Occipital lobe (tissue), 1 donor: ENCODE measurements at regions not wholly inside any gene's neighbourhood (a gene's known extent, or its start where the extent isn't known, plus 50 kb on each side); places are given as distances from the start of the nearest gene placed in this dataset.
"Not testable (repeated sequence)": the region's sequence is repeated elsewhere in the genome, so short reads cannot be mapped to it uniquely, and the experiment has no call there.

Experiments used
- DNase-seq: peaks from one replicate; lab custom pipeline; 2025; lab: John Stamatoyannopoulos, UW

DNA sequence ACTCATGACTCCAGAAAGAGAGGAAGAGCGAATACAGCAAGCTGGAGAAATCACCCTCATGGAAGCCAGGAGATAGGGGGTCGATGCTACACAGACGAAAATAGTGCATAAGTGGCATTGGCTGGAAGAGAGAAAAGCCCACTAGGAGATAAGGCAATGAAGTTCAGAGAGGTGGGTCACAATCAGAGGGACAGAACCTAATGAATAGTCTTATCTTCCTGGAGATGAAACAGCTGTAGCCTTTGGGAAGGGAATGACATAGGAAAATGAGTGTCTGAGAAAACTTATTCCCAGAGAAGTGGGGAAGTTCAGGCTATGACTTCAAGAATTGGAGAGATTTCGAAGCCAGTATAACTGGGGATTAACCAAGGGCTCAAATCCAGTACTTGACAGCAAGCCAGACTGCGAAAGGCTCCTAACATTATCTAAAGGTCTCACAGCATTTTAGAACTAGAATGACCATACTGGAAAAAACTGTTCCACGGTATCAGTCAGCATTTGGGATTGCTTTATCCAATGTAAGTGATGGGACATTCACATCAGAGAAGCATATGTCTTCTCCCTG lies 211.1 kb downstream of the ZNF365 start:
- DNase-seq, result no peak

DNA sequence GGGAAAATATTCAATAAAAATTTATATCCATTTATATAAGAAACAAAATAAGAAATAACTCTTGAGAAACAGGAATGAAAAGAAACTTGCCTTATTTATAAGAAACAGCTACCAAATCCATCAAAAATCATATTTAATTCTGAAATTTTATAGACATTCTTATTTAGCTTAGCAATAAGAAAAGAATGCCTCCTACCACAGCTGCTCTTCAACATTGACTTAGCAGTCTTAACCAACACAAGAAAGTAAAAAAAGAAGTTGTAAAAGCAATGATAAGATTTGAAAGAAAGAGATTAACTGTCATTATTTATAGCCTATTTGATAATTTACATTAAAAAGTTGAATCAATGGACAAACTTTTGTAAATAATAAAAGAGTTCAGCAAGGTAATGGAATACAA lies 212.8 kb downstream of the ZNF365 start:
- no peak for DNase-seq

DNA sequence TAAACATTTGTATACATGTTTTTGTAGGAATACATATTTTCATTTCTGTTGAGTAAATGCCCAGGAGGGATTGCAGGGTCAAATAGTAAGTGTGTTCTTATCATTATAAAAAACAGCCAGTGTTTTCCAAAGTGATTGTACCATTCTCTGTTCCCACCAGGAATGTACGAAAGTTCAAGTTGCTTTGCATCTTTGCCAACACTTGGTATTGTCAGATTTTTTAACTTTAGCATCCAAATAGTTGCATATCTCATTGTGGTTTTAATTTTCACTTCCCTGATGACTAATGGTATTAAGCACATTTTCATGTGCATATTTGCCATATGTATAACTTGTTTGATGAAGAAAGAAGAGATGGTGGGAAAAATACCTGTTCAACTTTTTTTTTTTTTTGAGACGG lies 213.9 kb downstream of the ZNF365 start:
- no peak for DNase-seq

DNA sequence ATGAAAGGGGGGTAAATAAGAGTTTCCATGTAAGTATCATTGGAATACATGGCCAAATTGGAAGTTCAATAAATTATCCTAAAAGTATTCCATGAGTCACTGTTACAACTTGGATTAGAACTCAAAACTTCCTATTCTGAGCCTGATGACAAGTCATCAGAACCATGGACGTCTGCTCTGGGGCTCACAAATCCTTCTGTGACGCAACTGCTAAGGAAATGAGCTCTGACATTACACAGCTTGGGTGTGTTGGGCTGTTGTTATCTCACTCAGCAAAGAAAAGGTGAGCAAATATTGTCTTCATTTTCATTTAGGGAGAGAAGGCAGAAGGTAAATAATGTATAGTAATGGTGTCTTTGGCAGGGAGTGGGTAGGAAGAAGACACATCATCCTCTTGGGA lies 214.8 kb upstream of the ADO start:
- DNase-seq, result no peak

DNA sequence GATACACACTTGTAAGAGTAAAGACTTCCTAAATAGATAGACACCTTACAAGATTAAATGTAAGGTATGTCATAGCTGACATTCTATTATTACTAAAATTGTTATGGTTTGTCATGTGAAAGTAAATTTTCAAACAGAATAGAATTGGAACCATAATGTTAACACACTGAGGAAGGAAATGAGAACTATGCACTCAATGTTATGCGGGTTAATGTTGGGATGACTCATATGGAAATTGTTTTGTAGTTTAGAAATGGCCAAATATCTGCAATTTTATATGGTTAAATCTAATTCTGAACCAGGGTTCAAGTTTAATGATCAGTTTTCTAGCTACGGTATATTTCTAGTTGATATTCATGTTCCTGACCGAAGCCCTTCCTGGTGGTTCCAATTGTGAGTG lies 214.2 kb upstream of the ADO start:
- no peak for DNase-seq

DNA sequence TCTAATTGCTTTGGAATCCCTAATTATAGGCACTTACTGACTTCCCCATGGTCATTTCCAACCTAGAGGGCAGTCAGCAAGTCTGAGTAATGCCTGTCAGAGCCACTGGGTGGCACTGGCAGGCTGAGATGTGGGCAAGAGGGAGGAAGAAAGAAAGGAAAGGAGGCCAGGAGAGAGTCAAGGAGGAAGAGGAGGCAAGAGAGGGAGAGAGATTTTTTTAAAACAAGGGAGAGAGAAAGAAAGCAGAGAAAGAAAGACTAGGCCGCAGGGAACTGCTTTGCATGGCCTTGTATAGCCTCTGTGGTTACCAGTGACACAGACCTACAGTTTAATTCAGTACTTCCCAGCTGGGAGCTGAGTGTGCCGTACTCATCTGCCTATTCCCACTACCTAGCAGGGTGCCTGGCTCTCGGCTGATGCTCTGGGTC lies 210.4 kb upstream of the ADO start:
- DNase-seq, result peak; percentile 38

DNA sequence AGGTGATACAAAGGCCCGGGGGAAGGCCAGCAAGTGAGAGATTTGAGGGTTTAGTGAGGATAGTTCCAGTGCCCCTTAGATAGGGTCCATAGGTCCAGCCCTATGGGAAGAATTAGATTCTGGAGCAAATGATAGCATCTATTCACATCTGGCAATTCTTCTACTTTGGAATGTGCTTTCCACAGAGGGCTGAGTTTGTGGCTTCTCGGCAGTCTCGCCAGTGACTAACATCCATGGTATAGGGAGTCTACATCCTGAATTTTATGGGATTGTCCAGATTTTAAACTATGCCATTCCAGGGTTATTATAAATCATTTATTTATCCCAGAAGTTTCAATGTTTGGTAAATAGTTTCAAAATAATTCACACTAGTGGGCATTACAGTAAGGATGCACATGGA lies 207.3 kb upstream of the ADO start:
- DNase-seq, result no peak

DNA sequence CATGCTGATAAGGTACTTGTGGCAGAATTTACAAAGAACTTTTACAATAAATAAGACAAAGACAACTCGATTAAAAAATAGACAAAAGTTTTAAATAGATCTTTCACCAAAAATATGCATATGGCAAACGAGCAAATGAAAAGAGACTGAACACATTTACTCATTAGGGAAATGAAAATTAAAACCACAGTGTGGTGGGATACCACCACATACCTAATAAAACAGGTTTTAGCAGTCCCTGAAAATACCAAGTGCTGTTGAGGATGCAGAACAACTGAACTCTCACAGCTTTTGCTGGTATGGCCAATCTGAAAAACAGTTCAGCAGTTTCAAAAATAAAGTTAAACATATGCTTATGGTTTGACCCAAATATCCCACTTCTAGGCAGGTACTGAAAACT lies 205.4 kb upstream of the ADO start:
- no peak for DNase-seq

DNA sequence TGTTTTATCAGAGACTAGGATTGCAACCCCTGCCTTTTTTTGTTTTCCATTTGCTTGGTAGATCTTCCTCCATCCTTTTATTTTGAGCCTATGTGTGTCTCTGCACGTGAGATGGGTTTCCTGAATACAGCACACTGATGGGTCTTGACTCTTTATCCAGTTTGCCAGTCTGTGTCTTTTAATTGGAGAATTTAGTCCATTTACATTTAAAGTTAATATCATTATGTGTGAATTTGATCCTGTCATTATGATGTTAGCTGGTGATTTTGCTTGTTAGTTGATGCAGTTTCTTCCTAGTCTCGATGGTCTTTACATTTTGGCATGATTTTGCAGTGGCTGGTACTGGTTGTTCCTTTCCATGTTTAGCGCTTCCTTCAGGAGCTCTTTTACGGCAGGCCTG lies 198.0 kb upstream of the ADO start:
- DNase-seq, result not testable (repeated sequence)

DNA sequence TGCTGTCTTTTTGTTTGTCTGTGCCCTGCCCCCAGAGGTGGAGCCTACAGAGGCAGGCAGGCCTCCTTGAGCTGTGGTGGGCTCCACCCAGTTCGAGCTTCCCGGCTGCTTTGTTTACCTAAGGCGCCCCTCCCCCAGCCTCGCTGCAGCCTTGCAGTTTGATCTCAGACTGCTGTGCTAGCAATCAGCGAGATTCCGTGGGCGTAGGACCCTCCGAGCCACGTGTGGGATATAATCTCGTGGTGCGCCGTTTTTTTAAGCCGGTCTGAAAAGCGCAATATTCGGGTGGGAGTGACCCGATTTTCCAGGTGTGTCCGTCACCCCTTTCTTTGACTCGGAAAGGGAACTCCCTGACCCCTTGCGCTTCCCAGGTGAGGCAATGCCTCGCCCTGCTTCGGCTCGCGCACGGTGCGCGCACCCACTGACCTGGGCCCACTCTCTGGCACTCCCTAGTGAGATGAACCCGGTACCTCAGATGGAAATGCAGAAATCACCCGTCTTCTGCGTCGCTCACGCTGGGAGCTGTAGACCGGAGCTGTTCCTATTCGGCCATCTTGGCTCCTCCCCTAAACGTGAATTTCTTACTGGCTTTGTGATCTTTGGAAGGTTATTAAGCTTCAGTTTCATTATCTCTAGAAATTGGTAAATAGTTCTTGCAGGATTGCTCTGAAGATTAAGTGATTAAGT lies 196.2 kb upstream of the ADO start:
- not testable (repeated sequence) for DNase-seq

DNA sequence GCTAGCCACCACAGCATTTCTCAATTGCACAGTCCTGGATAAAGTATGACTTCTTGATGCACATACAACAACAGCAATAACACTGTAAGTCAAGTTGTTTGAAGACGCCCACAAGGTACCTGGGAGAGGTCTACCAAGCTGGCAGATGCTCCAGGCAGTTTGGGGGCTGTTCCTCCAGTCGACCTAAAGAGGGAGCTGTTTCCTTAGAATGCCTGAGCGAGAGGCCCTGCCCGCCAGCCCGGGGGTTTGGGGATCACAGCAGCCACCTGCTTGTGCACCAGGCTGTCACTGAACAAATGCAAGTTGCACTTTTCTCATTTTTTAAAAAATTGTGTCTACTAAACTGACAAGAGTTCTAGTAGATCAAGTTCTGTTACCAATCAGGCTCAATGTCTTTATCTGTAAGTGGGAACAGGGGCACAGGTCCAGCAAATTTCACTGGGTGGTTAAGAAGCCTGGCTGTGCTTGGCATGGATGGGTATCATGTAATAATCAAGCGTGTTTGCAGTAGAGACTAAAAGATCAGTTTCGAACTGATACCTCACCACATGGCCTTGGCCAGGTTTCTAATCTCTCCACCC lies 193.8 kb upstream of the ADO start:
- DNase-seq, result peak; percentile 12

DNA sequence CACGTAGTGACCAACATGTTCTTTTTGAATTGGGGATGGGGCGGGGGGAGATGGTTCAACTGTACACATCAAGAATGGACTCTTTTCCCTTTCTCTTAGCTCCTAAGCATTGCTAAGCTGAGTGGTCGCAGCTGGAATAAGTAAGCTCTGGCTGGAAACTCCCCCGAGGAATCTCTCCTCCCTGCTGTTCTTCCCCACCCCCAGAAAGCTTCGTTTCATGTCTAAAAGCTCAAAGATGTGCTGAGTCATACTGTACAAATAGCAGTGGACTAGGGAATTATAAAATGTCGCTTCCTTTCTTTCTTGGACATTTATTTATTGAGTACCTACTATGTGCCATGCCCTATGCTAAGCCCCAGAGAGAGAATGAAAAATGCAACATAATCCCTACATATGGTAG lies 191.1 kb upstream of the ADO start:
- DNase-seq, result no peak

DNA sequence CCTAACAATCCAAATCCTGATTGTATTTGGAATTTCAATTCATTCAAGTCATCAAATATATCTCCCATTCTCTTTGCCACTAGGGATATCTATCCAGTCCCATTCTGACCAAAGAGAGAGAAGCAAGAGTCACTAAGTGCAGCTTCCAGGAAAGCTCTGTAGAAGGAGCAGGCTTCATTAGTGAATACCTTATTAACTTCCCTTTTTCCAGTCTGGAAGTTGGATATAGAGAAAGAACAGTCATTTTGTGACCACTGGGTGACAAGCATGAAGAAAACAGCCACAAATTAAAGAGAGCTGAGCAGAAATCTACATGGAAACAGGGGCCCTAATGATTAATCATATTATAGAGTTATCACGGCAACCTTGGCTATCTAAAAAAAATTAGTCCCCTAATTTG lies 190.7 kb upstream of the ADO start:
- DNase-seq, result no peak

DNA sequence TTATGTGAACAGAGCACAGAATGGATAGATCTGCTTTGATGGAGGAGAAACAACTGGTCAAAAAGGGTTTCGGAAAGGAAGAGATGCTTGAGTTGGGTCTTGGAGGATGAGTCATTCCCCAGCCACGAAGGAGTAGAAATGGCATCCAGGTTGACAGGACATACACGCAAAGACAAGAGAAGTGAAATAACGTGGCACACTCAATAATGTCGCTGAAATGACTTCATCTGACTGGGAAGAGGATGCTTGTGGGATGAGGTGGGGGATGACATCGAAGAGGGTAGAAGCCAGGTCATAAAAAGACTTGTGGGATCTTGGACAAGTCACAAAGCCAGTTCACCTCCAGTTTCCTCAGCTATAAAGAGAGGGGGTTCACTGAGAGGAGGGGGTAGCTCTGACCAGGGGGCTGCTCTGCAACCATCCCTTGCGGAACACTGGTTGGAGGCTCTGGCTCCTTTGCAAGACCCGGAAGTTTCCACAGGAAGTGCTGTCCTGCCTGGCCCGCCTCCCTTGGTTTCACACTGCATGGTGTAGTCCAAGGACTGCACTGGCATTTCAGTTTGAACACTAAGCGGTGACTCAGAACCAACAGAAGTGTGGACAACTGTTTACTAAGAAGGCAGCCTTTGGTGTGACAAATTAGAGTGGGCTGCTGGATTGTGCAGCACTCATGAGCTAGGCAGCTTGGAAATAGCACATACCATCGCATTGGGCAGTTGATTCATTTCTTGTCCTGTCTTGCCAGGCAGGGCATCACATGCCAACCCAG lies 189.9 kb upstream of the ADO start:
- DNase-seq, result peak; percentile 49

DNA sequence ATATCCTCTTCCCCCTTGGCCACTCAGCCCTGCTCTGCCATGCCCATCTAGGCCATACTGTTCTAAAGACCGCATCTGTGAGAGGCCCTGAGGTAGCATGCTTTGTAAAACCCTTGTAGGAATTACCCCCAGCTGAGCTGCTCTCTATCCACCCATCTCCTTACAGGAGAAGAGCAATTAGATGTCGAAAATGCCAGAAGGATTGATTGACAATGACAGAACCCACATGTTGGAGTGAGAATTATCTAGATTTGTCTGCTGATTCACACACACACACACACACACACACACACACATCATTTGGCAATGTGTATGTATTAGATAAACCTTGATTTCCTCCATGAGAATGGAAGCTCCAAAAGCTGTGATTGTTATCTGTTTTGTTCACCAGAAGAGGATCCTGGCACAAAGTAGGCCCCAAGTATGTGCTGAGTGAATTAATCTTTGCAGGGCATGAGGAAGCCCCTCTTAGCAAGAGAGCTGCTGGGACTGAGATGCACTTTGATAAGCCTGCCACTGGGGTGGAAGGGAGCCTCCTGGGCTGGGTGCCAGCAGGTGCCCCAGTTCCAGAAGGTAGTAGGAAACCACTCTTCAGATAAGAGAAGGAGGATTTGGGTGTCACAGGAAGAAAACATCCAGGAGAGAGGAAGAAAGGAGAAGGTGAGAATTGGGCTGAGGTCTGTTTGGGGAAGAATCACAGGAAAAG lies 187.5 kb upstream of the ADO start:
- no peak for DNase-seq

DNA sequence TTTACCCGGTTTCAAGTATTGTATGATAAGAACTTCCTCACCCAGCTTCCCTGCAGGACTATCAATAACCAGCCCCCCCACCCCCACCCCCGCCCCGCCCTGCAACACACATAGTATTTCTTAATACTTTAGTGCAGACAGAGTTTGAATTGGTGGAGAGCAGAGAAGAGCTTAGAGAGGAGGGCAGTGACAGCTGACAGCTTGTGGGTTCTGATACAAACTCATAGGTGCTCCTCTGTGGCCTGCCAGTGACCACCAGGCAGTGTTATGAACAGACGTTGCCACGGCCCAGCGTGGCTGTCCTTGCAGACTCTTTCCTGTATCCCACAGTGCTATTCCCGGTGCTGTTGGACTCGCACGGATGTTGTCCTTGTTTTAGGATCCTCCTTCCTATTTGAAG lies 186.9 kb upstream of the ADO start:
- no peak for DNase-seq

DNA sequence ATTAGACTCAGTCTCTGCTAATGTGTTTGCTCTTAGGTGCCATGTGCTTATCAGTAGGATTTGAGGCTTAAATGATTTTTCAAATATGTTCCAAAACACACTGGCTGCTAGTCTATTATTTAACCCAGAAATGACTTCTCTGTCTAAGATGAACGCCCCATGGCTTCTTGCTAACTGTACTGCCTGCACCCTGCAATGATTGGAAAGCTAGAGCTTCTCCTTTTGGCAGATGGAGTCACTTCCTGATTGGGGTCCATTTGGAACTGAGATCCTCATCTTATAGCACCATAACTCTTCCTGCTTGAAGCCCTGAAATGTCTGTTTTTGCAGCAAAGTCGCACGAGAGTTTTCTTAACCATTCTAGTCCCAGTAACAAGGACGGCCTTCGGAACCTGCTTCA lies 186.5 kb upstream of the ADO start:
- no peak for DNase-seq

DNA sequence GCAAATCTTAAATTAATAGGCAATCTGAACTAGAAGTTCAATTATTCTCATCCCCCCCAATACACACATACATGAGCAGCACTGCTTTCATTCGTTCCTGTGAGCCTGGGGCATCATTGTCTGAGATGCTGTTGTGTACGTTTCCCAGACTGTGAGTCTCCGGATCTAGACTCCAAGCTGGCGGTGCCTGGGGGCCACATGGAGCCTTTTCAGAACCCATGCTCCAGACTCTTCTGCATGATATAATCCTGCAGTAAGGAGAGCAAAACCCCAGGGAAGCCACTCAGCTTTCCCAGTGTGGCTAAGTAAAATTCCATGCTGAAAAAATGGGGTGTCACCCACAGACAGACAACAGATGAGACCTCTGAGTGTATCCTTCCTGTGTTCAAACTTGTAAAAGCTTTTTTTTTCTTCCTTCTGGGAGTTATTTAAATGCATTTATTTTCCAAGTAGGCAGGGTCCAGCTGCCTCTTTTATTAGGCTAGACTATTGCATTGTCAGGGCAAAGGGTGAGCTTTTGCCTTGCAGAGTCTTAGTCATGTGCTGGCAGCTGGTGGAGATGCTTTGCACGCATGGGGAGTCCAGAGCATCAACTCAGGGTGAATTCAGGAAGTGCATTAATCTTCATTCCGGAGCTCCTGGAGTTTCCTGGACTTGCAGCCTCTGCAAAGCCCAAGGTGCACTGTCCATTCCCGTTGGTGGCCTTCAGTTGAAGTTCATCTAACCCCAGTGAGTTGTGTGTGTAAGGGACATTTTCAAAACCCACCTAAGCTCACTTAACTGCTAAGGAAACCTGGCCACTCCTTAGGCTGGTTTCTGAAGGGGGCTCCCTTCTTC lies 185.7 kb upstream of the ADO start:
- DNase-seq, result no peak

DNA sequence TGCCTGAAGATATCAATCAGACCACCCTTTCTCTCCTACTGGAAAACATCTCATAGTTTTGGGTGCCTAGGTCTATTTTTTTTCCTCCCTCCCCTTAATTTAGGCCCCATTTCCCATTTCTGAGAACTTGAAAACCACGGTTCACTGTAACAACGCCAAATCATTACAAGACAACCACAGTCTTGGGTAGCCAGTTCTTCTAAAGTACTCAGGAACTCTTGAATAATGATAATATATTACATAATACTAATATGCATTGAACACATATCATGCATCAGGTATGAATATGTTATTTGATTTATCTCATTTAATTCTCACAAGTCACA lies 185.1 kb upstream of the ADO start:
- DNase-seq, result no peak

DNA sequence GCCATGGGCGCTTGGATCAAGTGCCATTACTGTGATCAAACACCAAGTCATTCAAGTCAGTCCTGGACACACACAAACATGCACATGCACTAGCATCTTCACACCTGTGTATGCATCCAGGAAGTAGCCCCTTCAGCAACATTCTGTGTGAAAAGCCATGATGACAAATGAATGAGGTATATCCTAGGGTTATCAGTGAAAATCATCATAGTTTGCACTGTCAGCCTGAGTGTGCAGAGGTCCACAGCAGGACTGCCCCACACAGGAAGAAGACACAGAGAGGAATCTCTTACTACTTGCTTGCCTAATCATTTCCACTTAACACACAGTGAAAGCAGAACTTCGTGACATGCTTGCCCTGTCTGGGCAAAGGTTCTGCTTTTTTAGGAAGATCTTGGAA lies 184.0 kb upstream of the ADO start:
- DNase-seq, result no peak

DNA sequence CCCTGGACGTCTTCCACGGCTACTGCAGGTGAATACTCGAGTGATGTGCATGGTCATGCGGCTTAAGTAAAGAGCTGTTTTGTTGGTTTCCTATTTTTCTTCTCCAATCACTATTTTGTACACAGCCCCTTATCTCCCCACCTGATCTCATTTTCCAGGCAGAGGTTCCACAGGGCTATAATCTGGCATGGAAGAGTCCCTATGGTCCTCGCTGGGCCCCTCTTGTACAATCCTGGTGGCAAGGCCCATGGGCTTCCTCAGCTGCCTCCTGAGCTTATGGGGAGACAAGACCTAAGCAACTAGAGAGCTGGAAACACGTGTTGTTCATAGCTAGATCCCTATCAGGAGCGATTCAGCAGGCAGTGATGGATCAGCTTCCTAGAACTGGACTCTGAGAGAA lies 181.3 kb upstream of the ADO start:
- no peak for DNase-seq
